Fibroblast of skin of right biceps (primary cell): ENCODE measurements at regions not wholly inside any gene's neighbourhood (a gene's known extent, or its start where the extent isn't known, plus 50 kb on each side); places are given as distances from the start of the nearest gene placed in this dataset.

ENCODE experiments used
- DNase-seq: peaks from one replicate; pipeline ENCODE4 v3.0.0-alpha.2; 2013

DNA sequence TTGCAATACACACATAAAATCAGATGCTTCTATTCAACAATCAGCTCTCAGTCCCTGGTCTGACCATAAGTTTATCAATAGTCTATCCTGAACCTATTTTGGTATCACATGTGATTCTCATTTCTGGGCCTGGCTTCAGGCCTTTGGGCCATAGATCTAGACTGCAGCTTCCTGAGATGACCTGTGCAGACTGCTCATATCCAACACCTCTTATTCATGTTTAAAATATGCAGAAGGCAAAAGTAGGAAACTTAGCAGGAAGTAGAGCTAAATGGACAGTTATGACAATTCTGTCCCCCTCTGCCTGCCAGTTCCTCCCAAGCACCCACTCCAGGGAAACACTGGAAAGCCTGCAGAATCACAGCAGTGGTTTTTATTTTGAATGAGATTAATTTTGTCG, 53.3 kb downstream of the C7orf25 start:
- DNase-seq, result peak; percentile 65

DNA sequence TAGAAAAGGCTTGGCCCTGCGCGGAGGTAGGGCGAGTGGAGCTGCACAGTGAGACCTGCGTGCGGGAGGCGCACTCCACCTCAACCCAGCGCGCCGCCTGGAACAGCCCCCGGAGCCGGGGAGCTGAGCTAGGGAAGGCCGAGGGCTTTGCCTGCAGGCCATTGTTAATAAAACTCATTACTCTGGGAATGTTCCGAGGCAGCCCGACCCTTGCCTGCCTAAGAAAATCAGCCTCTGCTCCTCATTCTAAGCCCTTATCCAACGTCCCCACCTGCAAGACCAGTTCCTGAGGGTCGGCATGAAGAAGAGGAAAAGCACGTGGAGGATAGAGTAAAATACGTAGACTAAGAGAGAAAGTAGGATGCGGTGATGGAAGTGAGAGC, 55.3 kb downstream of the C7orf25 start:
- no peak for DNase-seq

GRCh38 chr7:42854571-42855118, 57.2 kb downstream of the C7orf25 start:
- DNase-seq, result no peak

DNA sequence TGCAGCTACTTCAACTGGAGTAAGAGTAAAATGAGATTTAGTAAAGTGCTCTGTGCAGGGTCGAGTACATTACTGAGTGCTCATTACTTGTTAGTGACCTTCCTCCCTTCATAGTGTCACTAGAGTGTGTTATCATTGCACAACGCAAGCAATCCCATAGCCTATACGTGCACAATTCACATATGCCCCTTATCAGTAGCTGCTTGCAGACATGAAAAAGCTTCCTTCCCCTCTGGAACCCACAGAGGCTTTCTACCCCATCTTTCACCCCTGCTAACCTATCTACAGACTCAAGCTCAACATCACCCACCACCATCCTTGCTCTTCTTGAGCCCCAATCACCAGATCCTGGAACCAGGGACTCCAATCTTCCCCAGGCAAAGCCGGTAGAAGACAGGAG, 59.3 kb downstream of the C7orf25 start:
- DNase-seq, result no peak

DNA sequence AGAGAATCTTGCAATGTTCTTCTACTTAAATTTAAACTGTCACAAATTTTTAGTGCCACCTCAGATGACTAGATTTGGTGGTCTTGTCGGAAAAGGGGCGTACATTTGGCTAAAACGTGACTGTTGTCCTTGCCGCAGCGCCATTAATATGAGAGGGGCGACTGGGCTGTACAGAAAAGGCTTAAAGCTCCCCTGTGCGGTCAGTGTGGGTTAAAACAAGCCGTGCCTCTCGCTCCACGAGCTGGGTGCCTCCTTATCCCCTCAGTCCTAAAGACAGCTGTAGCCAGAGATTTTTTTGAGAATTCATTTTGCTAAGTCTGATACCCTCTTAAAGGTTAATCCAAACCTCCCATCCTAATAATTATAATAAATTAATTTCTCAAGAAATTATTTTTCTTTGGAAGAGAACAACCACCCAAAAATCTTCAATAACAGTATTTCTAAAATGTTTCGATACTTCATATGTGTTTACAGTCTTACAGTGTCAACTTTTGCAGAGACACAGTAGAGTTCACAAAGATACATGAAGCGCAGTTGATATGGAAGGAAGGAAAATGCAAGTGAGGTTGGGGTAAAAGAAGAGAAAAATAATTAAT, 68.6 kb downstream of the C7orf25 start:
- peak; percentile 63 for DNase-seq

- DNase-seq, result no peak
These were observed 77.2 kb downstream of the C7orf25 start for GRCh38 chr7:42834676-42835075.

DNA sequence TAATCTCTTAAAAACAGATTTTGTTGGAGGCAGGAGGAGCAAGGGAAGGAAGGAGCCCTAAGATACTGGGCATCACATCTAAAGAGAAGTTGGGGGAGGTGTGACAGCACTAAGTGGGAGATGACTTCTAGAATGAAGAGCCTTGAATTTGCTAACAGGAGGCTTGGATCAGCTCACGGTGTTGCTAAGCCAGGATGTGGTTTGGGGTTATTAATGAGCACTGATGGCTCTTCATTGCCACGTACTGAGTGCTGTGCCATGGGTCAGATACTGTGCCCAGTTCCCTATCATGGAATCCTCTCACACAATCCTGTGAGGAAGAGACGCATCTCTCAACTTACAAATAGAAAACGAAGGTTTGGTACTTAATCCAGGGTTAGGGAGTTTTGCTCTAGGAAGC, 78.5 kb downstream of the C7orf25 start:
- DNase-seq, result peak; percentile 14

DNA sequence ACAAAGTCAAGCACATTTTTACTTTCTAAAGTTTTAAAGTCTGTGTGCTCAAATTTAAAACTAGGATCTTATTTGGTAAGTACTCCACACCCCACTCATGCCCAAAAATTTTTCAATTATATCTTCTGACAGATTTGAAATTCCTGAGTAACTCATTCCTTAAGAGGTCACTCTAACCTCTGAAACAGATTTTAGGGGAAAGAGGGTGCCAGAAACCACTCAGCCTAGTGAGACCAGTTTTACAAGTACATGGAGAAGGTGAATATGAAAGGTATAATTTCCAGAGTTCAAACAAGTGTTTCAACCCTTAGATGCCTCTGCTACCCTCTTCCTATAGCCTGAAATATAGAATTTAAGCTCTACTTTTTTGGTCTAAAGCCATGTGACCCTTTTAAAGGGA, 79.2 kb downstream of the C7orf25 start:
- peak; percentile 13 for DNase-seq

DNA sequence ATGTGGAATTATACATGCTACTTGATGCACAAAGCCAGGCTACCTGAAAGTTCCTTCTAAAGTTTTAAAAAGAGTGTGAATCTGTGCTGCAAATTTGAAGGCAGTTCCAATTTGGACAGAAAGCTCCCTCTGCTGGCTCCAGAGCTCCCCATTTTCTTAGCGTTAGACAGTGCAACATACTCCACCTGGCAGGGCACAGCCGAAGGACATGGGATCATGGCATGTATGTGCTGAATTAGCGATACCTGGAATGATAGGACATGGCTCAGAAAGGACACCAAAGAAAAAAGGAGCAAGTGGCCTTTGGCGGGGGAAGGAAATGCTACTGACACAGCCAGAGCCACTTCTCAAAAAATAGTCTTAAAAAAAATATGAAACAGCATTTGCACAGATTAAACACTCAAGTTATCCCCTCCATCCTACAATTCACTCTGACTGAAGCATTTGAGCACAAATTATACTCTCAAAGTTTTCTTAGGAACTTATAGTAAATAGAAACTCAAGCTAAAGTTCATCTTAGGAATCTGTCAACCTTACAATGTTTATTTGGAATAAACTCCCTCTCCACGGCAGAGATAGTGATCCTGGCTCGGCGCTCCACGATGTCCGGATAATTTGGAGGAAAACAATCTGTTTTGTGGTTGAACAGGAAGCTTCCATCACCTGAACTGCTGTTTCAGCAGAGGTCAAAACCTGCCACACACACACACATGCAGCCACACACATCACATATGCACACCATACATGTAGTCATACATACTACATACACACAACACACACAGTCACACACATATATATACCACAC, 80.0 kb downstream of the C7orf25 start:
- DNase-seq, result peak; percentile 51

GRCh38 chr7:42831006-42831717, 80.7 kb downstream of the C7orf25 start:
- peak; percentile 23 for DNase-seq

DNA sequence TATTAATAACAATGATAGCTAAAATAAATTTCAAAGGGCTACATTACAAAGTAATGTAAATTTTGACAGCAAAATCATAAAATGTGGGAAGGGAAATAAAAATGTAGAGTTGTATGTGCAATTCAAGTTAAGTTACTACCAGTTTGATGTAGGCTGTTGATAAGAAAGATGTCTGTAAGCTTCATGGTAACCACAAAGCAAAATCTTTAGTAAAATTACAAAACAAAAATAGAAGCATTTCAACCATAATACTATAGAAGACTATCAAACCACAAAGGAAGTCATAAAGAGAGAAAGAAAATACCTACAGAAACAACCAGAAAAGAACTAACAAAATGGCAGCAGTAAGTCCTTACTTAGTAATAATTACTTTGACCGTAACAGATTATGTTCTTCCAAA, 99.1 kb downstream of the C7orf25 start:
- no peak for DNase-seq

DNA sequence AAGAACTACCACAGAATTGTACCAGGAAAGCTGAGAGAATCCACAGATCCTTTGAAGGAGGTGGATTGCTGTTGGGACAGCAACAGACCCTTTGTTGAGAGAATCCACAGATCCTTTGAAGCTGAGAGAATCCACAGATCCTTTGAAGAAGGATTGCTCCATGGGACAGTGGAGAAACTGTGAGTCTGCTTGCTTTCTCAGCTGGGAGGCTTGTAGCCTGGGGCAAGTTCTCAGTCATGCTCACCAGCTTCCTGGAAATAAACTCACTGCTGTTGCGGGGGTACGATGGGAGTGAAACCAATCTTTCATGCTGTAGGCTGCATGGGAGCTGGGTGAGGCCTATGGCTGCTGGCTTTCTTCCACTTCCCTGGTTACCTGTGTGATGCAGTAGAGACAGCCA, 106.3 kb downstream of the C7orf25 start:
- DNase-seq, result no peak

- no peak for DNase-seq
These were observed 117.2 kb downstream of the C7orf25 start for GRCh38 chr7:42794673-42795072.

DNA sequence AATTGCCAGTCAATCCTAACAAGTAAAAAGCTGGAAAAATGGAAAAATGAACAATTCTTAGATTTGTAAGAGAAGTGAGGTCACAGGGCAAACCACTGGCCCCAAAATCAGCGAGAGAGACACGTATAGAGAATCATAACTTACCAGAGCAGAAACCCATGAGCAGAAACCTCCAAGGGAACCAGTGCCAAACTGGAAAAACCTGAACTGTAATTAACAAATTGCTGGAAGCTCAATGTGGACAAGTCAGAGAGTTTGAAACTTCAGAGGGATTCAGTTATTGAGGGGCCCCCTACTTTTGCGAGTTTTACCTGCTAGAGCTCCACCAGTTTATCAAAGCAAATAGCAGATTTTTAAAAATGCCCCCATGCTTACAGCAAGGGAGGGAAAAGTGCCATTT, 119.0 kb downstream of the C7orf25 start:
- DNase-seq, result no peak

- DNase-seq, result peak; percentile 75
These were observed 121.7 kb downstream of the C7orf25 start for GRCh38 chr7:42790196-42790595.

GRCh38 chr7:42774436-42774835, 137.4 kb downstream of the C7orf25 start:
- no peak for DNase-seq

DNA sequence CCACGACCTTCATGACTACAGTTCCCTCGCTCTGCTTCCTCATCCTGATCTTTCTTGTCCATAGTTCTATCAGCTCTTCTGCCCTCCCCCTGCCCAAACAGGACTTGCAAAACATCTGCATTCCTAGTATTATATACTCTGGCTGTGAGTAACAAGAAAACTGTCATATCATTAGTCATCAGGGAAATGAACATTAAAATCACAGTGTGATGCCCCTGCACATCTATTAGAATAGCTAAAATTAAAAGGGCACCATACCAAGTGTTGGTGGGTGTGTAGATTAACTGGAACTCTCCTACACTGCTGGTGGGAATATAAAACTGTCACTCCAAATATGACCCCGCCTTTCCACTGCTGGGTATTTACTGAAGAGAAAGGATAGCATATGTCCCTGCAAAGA, 141.8 kb downstream of the C7orf25 start:
- DNase-seq, result peak; percentile 62

DNA sequence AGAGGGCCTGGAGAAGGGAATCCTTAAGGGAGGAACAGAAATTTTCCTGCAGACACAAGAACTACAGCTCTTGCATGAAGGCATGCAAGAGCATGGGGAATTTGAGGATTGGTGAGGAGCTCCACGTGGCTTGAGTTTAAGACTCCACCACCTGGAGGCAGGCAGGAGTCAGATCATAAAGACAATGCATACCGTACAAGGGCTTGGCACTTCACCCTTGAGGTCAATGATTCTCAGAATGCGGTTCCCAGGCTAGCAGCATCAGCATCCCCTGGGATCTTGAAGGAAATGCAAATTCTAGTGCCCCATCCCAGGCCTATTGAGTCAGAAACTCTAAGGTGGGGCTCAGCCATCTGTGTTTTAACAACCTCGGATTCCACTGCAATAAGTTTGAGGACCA, 143.8 kb downstream of the C7orf25 start:
- DNase-seq, result no peak

GRCh38 chr7:42766782-42767423, 145.0 kb downstream of the C7orf25 start:
- DNase-seq, result peak; percentile 53

DNA sequence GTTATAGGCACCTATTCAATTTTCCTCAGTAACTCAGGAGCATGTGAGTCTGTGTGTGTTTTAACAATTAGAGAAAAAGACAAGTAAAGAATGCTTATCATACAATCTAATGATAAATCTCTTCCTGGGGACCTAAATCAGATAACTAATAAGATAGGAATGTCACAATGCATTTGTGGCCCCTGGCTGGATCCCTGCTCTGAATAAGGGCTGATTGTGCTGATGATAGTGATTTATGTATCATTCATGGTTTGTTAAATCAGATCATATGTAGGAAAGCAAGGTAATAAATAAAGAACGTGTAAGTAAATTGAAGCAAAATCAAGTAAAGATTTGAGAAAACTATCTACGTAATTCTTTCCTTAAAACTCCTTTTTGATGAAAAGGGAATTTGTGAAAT, 145.9 kb downstream of the C7orf25 start:
- peak; percentile 73 for DNase-seq

DNA sequence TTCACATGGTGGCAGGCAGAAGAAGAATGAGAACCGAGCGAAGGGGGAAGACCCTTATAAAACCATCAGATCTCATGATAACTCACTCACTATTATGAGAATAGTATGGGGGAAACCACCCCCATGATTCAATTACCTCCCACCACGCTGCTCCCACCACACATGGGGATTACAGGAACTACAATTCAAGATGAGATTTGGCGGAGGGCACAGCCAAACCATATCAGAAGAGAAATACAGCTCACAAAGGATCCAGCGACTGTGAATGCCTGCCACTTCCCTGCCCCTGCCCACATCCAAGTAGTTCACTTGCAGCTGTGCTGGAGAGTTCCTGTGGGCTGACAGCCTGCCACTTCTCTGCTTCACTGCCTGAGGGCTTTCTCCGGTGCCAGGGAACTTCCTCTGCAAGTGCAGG, 148.7 kb downstream of the C7orf25 start:
- DNase-seq, result no peak

DNA sequence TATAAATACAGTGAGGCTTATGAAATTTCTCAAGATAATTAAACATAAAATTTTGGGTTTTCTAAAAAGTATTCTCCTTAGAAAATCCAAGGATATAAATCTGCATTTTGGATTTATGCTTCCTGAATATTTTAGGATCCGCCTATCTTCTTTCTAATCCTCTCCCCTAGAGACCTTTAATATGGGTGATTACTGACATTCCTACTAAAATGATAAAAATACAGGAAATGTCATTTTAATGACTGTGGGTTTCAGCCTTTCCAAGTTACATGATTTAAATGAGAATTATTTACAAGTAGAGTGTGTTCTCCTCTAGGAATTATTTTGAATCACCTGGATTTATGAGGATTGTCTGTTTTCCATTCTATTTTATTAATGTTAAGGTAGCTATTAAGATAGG, 150.4 kb downstream of the C7orf25 start:
- no peak for DNase-seq

DNA sequence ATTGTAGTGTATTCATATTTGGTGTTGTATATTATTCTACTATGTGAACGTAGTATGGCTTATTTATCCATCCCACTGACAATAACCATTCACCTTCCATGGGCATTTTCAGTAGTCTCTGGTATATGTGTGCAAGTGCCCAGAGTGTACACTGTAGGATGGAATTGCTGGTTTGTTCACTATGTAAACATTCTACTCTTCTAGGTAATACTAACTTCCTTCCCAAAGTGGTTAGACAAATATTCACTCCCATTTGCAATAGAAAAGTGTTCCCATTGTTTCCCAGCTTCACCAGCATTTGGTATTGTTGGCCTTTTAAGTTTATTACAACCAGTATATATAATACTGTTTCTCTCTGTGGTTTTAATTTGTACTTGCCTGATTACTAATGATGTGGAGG, 153.7 kb downstream of the C7orf25 start:
- DNase-seq, result no peak
